ENCODE measurements at regions not wholly inside any gene's neighbourhood (a gene's known extent, or its start where the extent isn't known, plus 50 kb on each side); places are given as distances from the start of the nearest gene placed in this dataset.
"Not testable (repeated sequence)": the region's sequence is repeated elsewhere in the genome, so short reads cannot be mapped to it uniquely, and the experiment has no call there.

DNA sequence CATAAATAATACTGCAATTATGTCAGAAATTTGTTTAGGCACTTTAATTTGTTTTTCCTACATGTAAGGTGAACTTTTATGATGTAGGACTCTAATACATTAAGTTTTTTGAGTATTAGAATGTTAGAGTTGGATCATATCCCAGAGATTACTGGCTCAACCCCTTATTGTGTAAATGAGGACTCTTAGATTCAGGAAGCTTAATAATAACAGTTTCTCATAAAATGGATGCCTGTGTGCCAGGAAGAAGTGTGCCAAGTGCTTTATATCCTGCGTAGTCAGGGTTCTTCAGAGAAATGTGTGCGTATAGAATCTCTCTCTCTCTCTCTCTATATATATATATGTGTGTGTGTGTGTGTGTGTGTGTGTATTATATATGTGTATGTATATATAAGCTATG lies 388.5 kb downstream of the CAAP1 start:
- no peak for DNase-seq (ENCODE audit: low read depth in 1 of 2, low spot score in 1 of 2)

DNA sequence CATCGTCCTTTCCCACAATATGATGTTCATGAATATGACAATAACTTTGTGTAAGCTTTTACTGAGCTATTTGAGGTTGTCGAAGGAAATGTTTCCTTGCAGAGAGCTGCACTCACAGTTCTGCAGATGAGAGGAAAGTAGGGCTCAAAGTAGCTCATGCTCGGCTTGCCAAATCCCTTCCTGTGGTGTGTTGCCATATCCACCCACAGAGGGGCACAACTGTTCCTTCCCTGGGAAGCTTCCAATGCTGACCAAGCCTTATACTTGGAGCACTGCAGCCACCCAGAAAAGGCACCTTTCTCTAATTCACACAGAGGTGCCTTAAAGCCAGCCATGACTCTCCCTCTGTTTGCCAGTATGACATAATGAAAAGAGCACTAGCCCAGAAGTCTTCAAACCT lies 390.3 kb downstream of the CAAP1 start:
- no peak for DNase-seq (ENCODE audit: low read depth in 1 of 2, low spot score in 1 of 2)

- DNase-seq (ENCODE audit: low read depth in 1 of 2, low spot score in 1 of 2), result no peak
These were observed 392.1 kb downstream of the CAAP1 start for GRCh38 chr9:26500471-26500870.

- DNase-seq (ENCODE audit: low read depth in 1 of 2, low spot score in 1 of 2), result not testable (repeated sequence)
These were observed 399.7 kb downstream of the CAAP1 start for GRCh38 chr9:26492608-26493521.

- DNase-seq (ENCODE audit: low read depth in 1 of 2, low spot score in 1 of 2), result not testable (repeated sequence)
These were observed 400.5 kb downstream of the CAAP1 start for GRCh38 chr9:26491922-26492607.

DNA sequence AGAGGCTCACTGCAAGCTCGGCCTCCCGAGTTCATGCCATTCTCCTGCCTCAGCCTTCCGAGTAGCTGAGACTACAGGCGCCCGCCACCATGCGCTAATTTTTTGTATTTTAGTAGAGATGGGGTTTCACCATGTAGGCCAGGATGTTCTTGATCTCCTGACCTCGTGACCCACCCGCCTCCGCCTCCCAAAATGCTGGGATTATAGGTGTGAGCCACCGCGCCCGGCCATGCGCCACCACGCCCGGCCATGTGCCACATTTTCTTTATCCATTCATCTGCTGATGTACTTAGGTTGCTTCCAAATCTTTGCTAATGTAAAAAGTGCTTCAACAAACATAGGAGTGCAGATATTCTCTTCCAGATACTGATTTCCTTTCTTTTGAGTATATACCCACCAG lies 408.6 kb downstream of the CAAP1 start:
- DNase-seq (ENCODE audit: low read depth in 1 of 2, low spot score in 1 of 2), result no peak

GRCh38 chr9:26477963-26478362 lies 414.6 kb downstream of the CAAP1 start:
- no peak for DNase-seq (ENCODE audit: low read depth in 1 of 2, low spot score in 1 of 2)

DNA sequence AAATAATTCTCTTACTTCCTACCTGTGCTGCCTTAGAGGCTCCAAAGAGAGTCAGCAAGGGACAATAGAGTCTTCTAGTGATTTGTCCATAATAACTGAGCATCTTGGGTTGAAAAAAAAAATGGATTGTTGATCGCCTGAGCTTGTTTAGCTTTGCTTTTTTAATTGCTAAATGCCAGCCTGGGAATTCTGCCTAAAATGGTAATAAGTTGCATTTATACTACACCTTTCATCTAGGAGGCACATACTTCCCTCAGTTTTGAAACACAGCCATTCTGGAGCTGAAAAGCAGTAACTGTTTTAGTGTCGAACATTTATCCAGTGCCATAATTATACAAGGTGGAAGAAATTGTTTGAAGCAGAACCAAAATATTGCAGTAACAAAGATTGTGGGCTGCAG lies 421.3 kb downstream of the CAAP1 start:
- DNase-seq (ENCODE audit: low read depth in 1 of 2, low spot score in 1 of 2), result no peak

GRCh38 chr9:26470284-26470683 lies 422.3 kb downstream of the CAAP1 start:
- no peak for DNase-seq (ENCODE audit: low read depth in 1 of 2, low spot score in 1 of 2)

DNA sequence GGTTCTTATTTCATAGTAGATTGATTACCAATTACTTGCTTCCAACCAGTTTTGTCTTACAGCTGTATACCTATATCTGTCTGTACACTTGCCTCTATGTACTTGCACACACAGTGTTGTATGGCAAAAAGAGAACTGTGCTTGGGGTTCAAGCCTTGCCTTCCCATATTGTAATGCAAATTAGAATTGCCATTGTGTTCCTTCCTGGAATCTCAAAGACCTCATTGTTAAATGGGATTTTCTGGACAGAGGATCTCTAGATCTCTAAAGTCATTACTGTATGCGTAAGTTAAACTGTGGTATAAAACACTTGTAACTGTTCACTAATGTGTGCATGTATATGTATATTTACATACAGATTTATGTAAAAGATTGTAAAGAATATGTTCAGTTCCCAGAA lies 428.8 kb downstream of the CAAP1 start:
- DNase-seq (ENCODE audit: low read depth in 1 of 2, low spot score in 1 of 2), result no peak

- DNase-seq (ENCODE audit: low read depth in 1 of 2, low spot score in 1 of 2), result no peak
These were observed 429.9 kb downstream of the CAAP1 start for GRCh38 chr9:26462751-26463150.

- no peak for DNase-seq (ENCODE audit: low read depth in 1 of 2, low spot score in 1 of 2)
These were observed 430.4 kb downstream of the CAAP1 start for GRCh38 chr9:26462213-26462612.

GRCh38 chr9:26460624-26461023 lies 432.0 kb downstream of the CAAP1 start:
- no peak for DNase-seq (ENCODE audit: low read depth in 1 of 2, low spot score in 1 of 2)

- DNase-seq (ENCODE audit: low read depth in 1 of 2, low spot score in 1 of 2), result no peak
These were observed 432.6 kb downstream of the CAAP1 start for GRCh38 chr9:26459959-26460358.

DNA sequence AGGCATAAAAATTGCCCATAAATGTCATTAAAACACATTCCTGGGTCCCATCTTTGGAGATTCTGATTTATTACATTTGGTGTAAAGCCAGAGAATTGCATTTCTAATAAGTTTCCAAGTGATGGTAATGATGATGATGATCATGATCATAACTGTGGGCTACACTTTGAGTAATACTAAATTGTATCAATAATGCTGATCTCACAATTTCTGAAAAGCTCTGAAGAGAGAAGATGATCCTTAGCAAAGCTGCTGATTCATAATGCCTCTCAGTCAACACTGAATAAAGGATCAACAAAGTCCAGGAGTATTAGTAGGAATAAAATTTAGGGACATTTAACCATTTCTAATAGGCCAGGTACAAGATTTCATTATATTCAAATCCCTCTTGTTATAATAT lies 434.5 kb downstream of the CAAP1 start:
- DNase-seq (ENCODE audit: low read depth in 1 of 2, low spot score in 1 of 2), result no peak

GRCh38 chr9:26457151-26457550 lies 435.5 kb downstream of the CAAP1 start:
- DNase-seq (ENCODE audit: low read depth in 1 of 2, low spot score in 1 of 2), result no peak

DNA sequence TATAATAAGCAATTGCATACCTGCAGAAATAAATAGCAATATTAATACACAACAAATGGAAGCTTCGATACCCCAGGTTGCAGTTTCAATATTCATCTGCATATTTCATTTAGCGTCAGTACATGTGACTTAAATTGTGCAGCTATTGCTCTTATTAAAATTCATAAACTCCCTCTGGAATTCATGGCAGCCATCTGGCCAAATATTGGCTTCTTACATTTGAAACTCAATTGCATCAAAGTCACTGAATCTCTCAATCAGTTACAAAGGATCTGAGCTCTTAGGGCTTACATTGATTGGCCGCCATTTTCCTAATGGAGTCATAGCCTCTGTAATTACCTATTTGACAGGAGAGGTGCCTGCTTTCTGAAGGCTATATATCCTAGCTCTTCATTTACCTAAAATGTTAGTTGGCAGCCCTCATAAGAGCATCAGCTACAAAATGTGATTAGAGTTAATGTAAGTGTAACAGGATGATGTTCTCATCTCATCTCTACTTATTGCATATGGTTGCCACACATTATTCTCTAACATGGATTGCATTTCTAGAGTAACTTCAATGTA lies 453.5 kb downstream of the CAAP1 start:
- DNase-seq (ENCODE audit: low read depth in 1 of 2, low spot score in 1 of 2), result no peak

GRCh38 chr9:26437056-26437711 lies 455.4 kb downstream of the CAAP1 start:
- DNase-seq (ENCODE audit: low read depth in 1 of 2, low spot score in 1 of 2), result no peak

DNA sequence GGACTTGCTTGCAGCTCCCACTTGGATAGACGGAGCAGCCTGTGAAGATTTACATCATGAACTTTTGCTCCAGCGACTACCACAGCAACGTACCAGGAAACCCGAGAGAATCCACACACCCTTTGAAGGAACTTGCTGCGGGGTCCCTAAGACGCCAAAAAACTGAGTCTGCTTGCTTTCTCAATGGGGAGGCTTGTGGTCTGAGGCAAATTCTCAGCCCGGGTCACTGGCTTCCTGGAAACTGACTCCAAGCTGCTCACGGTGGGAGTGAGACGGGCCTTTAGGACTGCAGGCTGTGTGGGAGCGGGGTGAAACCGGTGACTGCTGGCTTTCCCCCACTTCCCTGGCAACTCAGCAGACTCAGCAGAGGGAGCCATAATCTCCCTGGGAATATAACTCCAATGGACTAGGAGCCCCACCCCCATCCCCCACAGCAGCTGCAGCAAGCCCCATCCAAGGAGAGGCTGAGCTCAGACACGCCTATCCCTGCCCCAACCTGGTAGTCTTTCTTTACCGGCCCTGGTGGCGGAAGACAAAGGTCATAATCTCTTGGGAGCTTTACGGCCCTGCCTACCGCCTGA lies 466.0 kb downstream of the CAAP1 start:
- DNase-seq (ENCODE audit: low read depth in 1 of 2, low spot score in 1 of 2), result no peak

GRCh38 chr9:26418480-26418879 lies 474.1 kb downstream of the CAAP1 start:
- DNase-seq (ENCODE audit: low read depth in 1 of 2, low spot score in 1 of 2), result no peak

- no peak for DNase-seq (ENCODE audit: low read depth in 1 of 2, low spot score in 1 of 2)
These were observed 477.1 kb downstream of the CAAP1 start for GRCh38 chr9:26415528-26415927.
